Smooth muscle cell of the brain vasculature (primary cell): ENCODE measurements at regions not wholly inside any gene's neighbourhood (a gene's known extent, or its start where the extent isn't known, plus 50 kb on each side); places are given as distances from the start of the nearest gene placed in this dataset.

ENCODE experiments used
- DNase-seq: peaks from one replicate; pipeline ENCODE4 v3.0.0-alpha.2; 2012; ENCODE audit warnings: low read depth, low spot score

DNA sequence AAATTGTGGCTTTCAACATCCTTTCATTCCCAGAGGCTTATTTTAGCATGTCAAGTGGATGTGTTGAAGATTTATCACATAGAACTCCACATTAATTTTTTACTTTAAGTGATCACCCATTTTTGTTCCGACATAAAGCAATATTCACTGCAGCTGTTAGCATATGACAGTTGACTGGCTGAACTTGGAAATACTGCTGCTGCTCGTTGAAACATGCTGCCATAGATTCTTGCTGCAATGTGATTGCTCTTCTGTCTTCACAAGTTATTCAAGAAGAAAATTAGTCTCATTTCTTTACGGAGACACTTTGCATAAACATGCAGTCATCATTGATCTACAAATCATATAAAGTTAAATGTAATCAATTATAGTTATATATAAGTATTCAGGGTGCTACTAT lies 248.4 kb downstream of the SAMD5 start:
- DNase-seq, result no peak

- no peak for DNase-seq
Observed at GRCh38 chr6:147757291-147757690, 248.8 kb downstream of the SAMD5 start.

GRCh38 chr6:147758303-147758702 lies 249.8 kb downstream of the SAMD5 start:
- DNase-seq, result no peak

DNA sequence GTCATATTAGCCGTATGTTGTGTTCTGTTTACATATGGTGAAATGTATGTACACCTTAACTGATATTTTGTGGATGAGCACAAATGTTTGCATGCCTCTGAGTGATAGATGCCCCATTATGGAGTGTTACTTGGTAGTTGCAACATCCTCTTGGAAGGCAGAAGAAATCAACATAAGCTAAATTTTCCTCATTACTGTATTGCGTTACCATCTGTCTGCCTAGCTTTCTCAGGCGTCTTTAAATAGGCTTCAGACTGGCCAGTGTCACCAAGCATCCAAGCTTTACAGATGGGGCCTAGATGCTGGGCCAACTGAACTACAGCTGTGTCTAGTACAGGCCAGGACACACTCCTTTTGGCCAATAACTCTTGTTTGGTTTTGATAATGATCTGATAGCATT lies 250.6 kb downstream of the SAMD5 start:
- DNase-seq, result no peak

DNA sequence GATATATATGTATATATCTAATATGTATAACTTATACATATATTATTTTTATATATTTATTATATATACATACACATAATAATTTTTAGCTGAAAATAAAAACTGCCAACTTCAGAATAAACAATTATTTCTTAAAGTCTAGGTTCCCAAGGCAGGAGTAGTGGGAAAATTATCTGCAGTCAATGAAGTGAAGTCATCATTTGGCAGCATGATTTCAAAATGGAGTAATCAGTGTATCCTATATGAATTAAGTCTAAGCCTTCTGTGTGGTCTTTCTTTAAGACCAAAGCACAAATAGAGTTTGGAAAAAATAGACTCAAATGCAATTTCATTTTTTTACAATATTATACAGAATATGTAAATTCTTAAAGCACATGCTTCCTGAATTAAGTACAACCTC lies 251.0 kb downstream of the SAMD5 start:
- no peak for DNase-seq

- DNase-seq, result no peak
Observed at GRCh38 chr6:147765541-147765940, 257.1 kb downstream of the SAMD5 start.

GRCh38 chr6:147768969-147769368 lies 260.5 kb downstream of the SAMD5 start:
- DNase-seq, result no peak

DNA sequence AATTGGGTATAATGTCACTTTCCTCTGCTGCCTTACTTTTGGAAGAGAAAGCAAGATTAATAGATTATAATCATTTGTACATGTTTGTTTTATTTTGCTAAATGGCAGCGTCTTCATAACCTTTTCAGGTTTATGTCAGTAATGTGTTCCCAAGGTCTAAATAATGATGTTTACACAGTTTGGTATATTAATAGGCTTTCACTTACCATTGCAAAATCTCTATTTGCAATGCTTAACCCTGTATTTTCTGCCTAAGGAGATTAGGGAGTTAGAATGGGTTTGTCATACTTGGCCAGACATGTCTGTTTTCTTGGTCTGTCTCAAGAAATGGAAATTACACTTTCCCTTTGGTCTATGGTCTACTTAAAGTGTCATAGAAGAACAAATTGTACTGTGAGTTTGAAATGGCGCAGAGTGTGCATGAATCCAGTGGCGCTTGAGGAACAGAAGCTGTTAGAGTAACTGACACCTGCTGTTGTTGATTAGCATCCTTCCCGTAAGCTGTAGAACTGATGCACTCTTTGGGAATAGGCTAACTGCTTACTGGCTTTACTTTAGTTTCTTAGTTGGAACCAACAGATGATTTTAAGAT lies 261.1 kb downstream of the SAMD5 start:
- DNase-seq, result no peak

DNA sequence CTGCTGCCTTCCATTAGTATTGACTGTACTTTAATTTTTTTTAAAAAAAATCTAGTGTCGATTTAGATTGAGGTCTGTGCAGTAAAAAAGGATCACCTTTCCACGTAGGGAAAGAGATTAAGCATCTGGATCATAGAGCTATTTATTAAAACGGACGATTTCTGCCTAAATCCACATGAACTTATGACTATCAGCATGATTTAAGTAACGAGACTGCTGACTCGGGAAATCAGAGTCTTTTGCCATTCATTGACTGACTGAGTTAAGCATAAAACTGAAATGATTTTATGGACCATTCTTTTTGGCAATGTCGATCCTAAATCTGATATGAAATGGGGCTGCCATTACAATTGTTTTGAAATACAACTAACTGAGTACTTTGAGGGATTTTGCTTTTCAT lies 261.7 kb downstream of the SAMD5 start:
- DNase-seq, result no peak

DNA sequence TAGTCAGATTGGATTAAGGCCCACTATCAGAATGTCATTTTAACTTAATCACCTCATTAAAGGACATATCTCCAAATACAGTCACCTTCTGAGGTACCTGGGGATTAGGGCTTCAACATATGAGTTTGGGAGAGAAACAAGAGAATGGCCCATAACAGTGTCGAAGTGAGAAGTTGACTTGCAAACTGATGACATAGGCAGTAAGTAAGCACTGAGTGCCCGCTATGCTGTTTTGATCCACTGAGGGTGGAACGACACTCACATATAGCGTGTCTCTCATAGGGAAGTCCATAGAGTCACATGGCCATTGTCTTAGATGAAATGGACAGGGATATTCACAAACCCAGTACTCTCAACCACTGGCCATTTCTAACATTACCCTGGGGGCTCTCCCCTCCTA lies 264.2 kb downstream of the SAMD5 start:
- DNase-seq, result no peak

- DNase-seq, result no peak
Observed at GRCh38 chr6:147774856-147775255, 266.4 kb downstream of the SAMD5 start.

GRCh38 chr6:147776631-147777213 lies 268.2 kb downstream of the SAMD5 start:
- DNase-seq, result no peak

DNA sequence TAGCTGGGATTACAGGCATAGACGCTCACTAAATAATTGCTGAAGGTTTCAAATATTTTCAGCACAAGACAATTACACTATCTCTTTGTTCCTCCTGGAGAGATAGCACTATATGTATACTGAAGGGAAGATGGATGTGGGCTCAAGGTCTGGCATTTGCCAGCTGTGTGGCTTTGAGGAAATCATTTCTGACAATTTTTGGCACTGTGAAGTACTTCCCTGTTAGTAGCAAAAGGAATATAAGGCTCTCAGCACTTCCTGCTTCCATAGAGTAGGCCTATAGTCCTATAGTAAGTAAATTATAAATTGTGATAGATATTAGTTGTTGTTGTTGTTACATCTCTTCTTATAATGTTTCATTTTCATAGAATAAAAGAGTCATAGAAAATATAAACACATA lies 271.1 kb downstream of the SAMD5 start:
- DNase-seq, result no peak

DNA sequence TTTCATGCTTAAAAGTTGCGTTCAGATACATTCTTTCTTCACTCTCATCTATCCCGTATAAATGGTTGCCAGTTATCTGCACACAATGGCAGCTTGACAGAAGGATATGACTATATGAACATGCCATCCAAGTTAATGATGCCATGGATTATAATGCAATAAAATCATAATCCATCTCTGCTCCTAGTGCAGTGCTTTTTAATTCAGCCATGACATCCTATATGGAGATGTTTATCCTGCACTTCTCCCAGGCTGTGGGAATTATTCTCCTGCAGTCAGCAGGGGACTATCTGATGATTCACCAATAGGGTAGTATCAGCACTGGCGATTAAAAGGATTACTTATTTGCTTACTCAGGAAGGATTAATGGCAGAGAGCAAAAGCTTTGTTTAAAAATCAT lies 273.8 kb downstream of the SAMD5 start:
- DNase-seq, result peak; percentile 36

DNA sequence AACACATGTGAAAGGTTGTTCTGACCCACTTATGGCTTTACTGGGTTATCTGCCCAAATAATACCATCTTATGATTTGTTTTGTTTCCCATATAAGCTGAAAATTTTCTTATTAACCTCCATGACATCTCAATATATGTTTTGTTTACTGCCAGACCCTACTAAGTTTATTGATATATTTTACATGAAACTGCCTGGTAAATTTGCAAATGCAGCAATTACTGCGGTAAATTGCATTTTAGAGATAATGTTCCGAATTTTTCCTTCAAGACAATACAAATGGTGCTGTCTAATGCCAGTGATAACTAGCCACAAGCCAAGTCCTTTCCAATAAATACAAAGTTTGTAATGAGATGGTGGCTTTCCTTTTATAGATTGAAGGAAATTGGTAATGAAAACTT lies 275.9 kb downstream of the SAMD5 start:
- DNase-seq, result no peak

- no peak for DNase-seq
Observed at GRCh38 chr6:147787417-147787816, 278.9 kb downstream of the SAMD5 start.

DNA sequence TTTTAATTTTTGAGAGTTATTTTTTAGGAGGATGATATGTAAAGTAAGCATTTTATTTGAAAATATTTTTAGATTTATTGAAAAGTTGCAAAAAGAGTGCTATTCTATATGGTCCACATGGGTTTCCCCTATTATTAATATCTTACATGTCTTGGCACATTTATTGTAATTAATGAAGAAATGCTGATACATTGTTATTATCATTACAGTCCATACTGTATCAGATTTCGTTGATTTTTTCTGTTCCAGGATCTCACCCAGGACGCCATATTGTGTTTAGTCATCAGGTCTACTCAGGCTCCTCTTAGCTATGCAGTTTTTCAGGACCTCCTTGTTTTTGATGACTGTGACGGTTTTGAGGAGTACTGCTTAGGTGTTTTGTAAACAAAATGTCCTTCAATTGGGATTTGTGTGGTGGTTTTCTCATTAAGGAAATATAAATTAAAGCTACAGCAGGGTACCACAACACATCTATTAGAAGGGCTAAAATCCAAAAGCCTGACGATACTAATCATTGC lies 281.0 kb downstream of the SAMD5 start:
- no peak for DNase-seq

DNA sequence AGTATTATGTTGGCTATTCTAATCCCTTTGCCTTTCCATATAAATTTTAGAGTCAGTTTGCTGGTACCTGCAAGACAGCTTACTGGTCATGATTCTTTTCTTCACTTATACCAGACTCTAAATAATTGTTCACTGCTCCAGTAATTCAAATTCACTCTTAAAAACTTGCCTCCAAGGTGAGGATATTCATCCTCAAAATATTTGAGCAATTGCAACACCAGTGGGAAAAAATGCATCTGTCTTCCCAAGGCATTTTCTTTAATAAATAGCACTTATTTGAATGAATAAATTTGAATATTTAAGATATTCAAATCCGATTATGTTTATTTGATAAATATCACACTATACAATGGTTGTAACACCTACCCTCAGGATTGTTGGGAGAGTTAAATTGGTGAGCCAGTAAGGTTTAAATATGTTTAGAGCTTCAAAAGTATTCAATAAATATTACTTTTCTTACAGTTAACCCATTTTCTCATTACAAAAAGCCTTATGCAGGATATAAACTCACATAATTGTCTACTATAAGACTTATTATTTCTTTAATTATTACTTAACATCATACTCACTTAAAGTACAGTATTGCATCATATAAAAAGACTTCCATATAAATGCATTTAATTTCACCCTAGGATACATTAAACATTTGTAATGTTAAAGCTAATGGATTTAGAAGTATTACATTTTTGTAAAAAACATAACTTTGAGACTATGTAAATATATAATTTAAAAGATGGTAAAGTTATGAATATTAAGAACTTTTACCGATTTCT lies 285.6 kb downstream of the SAMD5 start:
- no peak for DNase-seq

GRCh38 chr6:147802459-147802858 lies 294.0 kb downstream of the SAMD5 start:
- DNase-seq, result no peak

DNA sequence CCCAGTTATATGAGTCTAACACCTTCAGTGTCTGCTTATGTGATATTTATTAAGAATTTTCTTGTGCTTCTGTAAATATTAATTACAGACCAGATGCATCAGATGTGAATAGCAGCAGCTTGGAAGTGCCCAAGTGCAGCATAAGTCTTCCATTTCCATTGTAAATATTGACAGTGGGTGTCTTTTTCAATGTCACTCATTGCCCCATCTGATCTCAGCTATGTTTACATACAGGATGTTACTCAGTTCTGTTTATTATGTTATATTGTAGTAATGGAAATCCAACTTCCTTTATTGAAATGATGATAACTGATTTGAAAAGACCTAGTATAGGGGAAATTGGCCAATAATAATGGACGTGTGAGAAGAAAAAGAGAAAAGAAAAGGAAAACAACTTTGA lies 296.7 kb downstream of the SAMD5 start:
- no peak for DNase-seq

DNA sequence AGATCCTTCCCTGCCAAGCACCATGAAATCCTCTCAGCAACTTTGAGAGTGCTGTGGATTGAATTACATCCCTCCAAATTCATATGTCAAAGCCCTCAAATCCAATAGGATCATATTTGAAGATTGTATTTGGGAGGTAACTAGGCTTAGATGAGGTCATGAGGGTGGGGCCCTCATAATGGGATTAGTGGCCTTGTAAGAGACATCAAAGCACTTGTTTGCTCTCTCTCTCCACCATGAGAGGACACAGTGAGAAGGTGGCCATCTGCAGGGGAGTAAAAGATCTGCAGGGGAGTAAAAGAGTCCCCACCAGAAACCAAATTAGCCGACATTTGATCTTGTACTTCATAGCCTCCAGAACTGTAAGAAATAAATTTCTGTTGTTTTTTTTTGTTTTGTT lies 298.2 kb downstream of the SAMD5 start:
- DNase-seq, result no peak

GRCh38 chr6:147808640-147809039 lies 300.1 kb downstream of the SAMD5 start:
- DNase-seq, result no peak
